ENCODE measurements at regions not wholly inside any gene's neighbourhood (a gene's known extent, or its start where the extent isn't known, plus 50 kb on each side); places are given as distances from the start of the nearest gene placed in this dataset.
"Not testable (repeated sequence)": the region's sequence is repeated elsewhere in the genome, so short reads cannot be mapped to it uniquely, and the experiment has no call there.

DNA sequence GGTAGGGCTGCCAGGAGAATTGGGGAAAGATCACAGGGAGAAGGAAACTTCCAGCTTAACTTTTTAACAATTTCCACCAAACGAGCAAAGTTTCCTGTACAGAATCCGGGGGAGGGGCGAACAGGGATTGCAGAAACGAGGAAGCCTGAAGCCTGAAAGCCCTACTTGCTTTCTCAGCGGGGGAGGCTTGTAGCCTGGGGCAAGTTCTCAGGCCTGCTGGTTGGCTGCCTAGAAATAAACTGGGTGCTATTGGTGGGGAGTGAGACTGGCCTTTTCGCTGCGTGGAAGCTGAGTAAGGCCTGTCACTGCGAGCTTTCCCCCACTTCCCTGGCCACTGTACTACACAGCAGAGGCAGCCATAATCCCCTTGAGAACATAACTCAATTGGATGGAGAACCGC lies 110.8 kb upstream of the ATP8A1 start:
- Mint-ChIP-seq H3K9me3 (peaks cover 4% of the 10 kb centered on the region), H3K36me3 (ENCODE audit: low read depth) (no peaks in the 10 kb centered on the region), H3K4me1 (no peaks in the 10 kb centered on the region), H3K27ac (ENCODE audit: unreplicated experiment) (peak overlapping the region; percentile 19), H3K4me3 (no peak overlapping the region), H3K27me3 (ENCODE audit: low read depth) (no peaks in the 10 kb centered on the region)
- DNase-seq (ENCODE audit: low read depth, low spot score) = no peak
- TF ChIP-seq, protein P1, sequence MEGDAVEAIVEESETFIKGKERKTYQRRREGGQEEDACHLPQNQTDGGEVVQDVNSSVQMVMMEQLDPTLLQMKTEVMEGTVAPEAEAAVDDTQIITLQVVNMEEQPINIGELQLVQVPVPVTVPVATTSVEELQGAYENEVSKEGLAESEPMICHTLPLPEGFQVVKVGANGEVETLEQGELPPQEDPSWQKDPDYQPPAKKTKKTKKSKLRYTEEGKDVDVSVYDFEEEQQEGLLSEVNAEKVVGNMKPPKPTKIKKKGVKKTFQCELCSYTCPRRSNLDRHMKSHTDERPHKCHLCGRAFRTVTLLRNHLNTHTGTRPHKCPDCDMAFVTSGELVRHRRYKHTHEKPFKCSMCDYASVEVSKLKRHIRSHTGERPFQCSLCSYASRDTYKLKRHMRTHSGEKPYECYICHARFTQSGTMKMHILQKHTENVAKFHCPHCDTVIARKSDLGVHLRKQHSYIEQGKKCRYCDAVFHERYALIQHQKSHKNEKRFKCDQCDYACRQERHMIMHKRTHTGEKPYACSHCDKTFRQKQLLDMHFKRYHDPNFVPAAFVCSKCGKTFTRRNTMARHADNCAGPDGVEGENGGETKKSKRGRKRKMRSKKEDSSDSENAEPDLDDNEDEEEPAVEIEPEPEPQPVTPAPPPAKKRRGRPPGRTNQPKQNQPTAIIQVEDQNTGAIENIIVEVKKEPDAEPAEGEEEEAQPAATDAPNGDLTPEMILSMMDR (conservative IDR thresholded peaks at IDR 0.05) = no peak

DNA sequence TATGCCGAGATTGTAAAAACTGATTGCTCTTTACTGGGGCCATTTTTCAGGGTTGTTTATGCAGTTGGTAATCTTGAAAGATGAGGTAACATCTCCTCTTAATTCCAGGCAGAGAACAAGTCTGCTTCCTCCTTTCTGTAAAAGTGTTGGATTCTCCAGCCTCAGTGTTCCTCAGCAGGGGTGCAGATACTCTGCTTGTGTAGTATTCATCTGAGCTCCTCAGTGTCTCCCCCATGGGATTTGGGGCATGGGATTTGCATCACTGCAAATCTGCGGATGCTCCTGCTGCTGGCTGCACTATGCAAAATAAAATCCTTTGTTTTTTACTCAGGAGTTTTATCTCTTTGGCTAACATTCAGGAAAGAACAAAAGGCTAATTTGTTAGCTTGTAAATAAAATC lies 104.9 kb upstream of the ATP8A1 start:
- Mint-ChIP-seq H3K4me1 (no peaks in the 10 kb centered on the region), H3K9me3 (no peaks in the 10 kb centered on the region), H3K27me3 (ENCODE audit: low read depth) (no peaks in the 10 kb centered on the region), H3K4me3 (no peak overlapping the region), H3K27ac (ENCODE audit: unreplicated experiment) (no peak overlapping the region), H3K36me3 (ENCODE audit: low read depth) (no peaks in the 10 kb centered on the region)
- DNase-seq (ENCODE audit: low read depth, low spot score) = no peak
- TF ChIP-seq, protein P1 (conservative IDR thresholded peaks at IDR 0.05) = no peak

DNA sequence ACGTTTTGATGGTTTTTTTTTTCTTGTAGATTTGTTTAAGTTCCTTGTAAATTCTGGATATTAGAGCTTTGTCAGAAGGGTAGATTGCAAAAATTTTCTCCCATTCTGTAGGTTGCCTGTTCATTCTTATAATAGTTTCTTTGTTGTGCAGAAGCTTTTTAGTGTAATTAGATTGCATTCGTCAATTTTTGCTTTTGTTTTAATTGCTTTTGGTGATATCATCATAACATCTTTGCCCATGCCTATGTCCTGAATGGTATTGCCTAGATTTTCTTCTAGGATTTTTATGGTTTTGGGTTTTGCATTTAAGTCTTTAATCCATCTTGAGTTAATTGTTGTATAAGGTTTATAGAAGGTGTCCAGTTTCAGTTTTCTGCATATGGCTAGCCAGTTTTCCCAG lies 98.1 kb upstream of the ATP8A1 start:
- not testable (repeated sequence) for DNase-seq (ENCODE audit: low read depth, low spot score); H3K4me3 Mint-ChIP-seq; H3K27me3 Mint-ChIP-seq (ENCODE audit: low read depth); H3K36me3 Mint-ChIP-seq (ENCODE audit: low read depth); H3K4me1 Mint-ChIP-seq; H3K27ac Mint-ChIP-seq (ENCODE audit: unreplicated experiment); H3K9me3 Mint-ChIP-seq

DNA sequence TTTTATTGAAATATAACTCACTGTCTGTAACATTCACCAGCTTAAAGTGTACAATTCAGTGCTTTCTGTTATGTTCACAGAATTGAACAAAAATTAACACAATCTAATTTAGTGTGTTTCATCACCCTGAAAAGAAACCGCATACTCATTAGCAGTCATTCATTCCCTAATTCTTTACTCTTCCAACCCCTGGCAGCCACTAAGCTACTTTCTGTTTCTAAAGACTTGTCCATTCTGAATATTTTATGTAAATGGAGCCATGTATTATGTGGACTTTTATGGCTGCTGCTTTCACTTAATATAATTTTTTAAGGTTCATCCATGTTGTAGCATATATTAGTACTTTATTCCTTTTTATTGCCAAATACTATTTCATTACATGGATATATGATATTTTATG lies 94.7 kb upstream of the ATP8A1 start:
- Mint-ChIP-seq H3K9me3 (peaks cover 2% of the 10 kb centered on the region), H3K27me3 (ENCODE audit: low read depth) (no peaks in the 10 kb centered on the region), H3K36me3 (ENCODE audit: low read depth) (no peaks in the 10 kb centered on the region), H3K4me1 (peaks cover 4% of the 10 kb centered on the region), H3K27ac (ENCODE audit: unreplicated experiment) (no peak overlapping the region), H3K4me3 (no peak overlapping the region)
- TF ChIP-seq, protein P1 (conservative IDR thresholded peaks at IDR 0.05) = no peak
- no peak for DNase-seq (ENCODE audit: low read depth, low spot score)

DNA sequence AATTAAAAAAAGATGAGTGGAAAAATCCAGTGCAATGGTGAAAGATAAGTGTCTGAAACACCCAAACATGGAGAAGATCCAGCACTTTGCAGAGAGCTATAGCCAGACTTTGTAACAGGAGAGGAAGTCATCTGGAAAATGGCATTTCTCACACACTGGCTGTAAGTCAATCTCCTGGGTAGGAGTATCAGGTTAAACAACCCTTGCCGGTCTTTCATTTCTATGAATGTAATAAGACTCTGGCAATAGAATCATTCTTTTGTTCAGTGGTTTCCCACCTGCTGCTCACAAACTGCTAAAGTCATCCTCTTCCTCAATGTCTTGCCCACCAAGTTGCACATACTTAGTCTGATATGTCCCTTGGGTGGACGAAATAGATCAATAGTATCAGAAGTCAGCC lies 94.0 kb upstream of the ATP8A1 start:
- peaks cover 2% of the 10 kb centered on the region for H3K9me3 Mint-ChIP-seq
- TF ChIP-seq, protein P1 (conservative IDR thresholded peaks at IDR 0.05) = no peak
- no peaks in the 10 kb centered on the region for H3K36me3 Mint-ChIP-seq (ENCODE audit: low read depth)
- no peak overlapping the region for H3K4me3 Mint-ChIP-seq
- DNase-seq (ENCODE audit: low read depth, low spot score) = no peak
- H3K27me3 Mint-ChIP-seq (ENCODE audit: low read depth) = no peaks in the 10 kb centered on the region
- no peak overlapping the region for H3K27ac Mint-ChIP-seq (ENCODE audit: unreplicated experiment)
- H3K4me1 Mint-ChIP-seq = peaks cover 4% of the 10 kb centered on the region

DNA sequence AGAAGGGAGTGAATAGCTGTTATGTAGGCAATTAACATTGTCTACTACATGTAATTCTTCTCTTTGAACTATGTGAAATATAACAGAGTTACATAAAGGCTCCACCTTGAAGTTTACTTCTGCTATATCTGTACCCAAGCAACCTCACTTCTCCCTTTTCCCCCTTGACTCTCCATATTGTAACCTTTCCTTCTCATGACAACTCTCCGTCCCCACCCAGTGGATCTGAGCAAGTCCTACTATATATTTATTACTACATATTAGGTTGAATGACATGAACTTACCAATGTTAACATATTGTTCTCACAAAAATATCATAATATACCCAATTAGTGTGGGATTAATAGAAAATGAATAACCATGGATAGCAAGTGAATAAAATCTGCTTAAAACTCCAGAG lies 93.2 kb upstream of the ATP8A1 start:
- no peak for DNase-seq (ENCODE audit: low read depth, low spot score)
- H3K27me3 Mint-ChIP-seq (ENCODE audit: low read depth) = no peaks in the 10 kb centered on the region
- no peaks in the 10 kb centered on the region for H3K36me3 Mint-ChIP-seq (ENCODE audit: low read depth)
- no peak overlapping the region for H3K4me3 Mint-ChIP-seq
- peaks cover 4% of the 10 kb centered on the region for H3K4me1 Mint-ChIP-seq
- no peak overlapping the region for H3K27ac Mint-ChIP-seq (ENCODE audit: unreplicated experiment)
- TF ChIP-seq, protein P1 (conservative IDR thresholded peaks at IDR 0.05) = peak; percentile 30
- H3K9me3 Mint-ChIP-seq = peaks cover 6% of the 10 kb centered on the region

Data from neural crest cell (in vitro differentiated cells).